ENCODE measurements at regions not wholly inside any gene's neighbourhood (a gene's known extent, or its start where the extent isn't known, plus 50 kb on each side); places are given as distances from the start of the nearest gene placed in this dataset.

GRCh38 chr9:18359335-18359734, 114.6 kb upstream of the ADAMTSL1 start:
- WGBS (ENCODE audit: insufficient coverage, low coverage, missing lambda C conversion rate): 0% methylated on average over 1 of the region's 1 CpG
- Histone ChIP-seq H3K27ac (ENCODE audit: extremely low read depth, low read depth, low read length) (no peak overlapping the region), H3K9me3 (replicated peaks; ENCODE audit: control insufficient read depth, insufficient read depth, low read depth, low read length) (no peaks in the 10 kb centered on the region), H3K4me2 (ENCODE audit: insufficient read depth, low read length) (no peak overlapping the region), H3K9ac (ENCODE audit: insufficient read depth in 1 of 2, low read depth in 2 of 2, low read length in 2 of 2) (no peak overlapping the region), H3K36me3 (ENCODE audit: control insufficient read depth, insufficient read depth, low read length) (no peaks in the 10 kb centered on the region), H3K9me1 (ENCODE audit: control insufficient read depth, insufficient read depth, low read length) (no peaks in the 10 kb centered on the region), H3K4me1 (replicated peaks in 1 of 2; ENCODE audit: control insufficient read depth in 2 of 2, insufficient read depth in 2 of 2, low read length in 2 of 2) (no peaks in the 10 kb centered on the region), H3K4me3 (no peak overlapping the region), H4K20me1 (replicated peaks; ENCODE audit: control insufficient read depth, insufficient read depth, low read length) (no peaks in the 10 kb centered on the region), H3K27me3 (ENCODE audit: control insufficient read depth in 2 of 2, insufficient read depth in 2 of 2, low read length in 2 of 2) (no peaks in the 10 kb centered on the region), H3K79me2 (ENCODE audit: control insufficient read depth, insufficient read depth, low read length) (no peaks in the 10 kb centered on the region), H2AFZ (ENCODE audit: low read depth, low read length) (no peak overlapping the region)
- BruUV-seq (replicated peaks): no TSS peak
- DNase-seq (ENCODE audit: extremely low read depth in 1 of 4, low spot score in 3 of 4) (no peak), ATAC-seq (no peak), FAIRE-seq (no peak)
- POLR2A ChIA-PET: no interaction called here
- TF ChIP-seq CXXC5 (CRISPR knock-in tag; IDR thresholded peaks at IDR 0.05): no peak
- no peak for TF ChIP-seq SAFB (IDR thresholded peaks at IDR 0.05; ENCODE audit: borderline replicate concordance, low read depth, low read length)
- TF ChIP-seq ZNF589 (CRISPR knock-in tag; IDR thresholded peaks at IDR 0.05; ENCODE audit: low read depth): no peak
- no peak for TF ChIP-seq CHCHD3 (CRISPR knock-in tag; IDR thresholded peaks at IDR 0.05)
- in situ Hi-C loops (cut with MboI): no loop called here
- intact Hi-C loops (cut with micrococcal nuclease): no loop called here
- CTCF ChIA-PET (ENCODE audit: low intra/inter-chr PET ratio): no interaction called here

GRCh38 chr9:18360005-18360404, 113.9 kb upstream of the ADAMTSL1 start:
- H4K20me1 ChIP-seq (replicated peaks; ENCODE audit: control insufficient read depth, insufficient read depth, low read length): no peaks in the 10 kb centered on the region
- no peak for TF ChIP-seq SMAD1 (IDR thresholded peaks at IDR 0.05; ENCODE audit: low read depth, low read length, partially characterized antibody)
- no peak for TF ChIP-seq ZNF699 (CRISPR knock-in tag; IDR thresholded peaks at IDR 0.05; ENCODE audit: insufficient replicate concordance)
- BruUV-seq (replicated peaks): no TSS peak
- H3K4me3 ChIP-seq: no peak overlapping the region
- intact Hi-C loops (cut with micrococcal nuclease): no loop called here
- in situ Hi-C loops (cut with MboI): no loop called here
- no peak overlapping the region for H3K27ac ChIP-seq (ENCODE audit: extremely low read depth, low read depth, low read length)
- no peaks in the 10 kb centered on the region for H3K36me3 ChIP-seq (ENCODE audit: control insufficient read depth, insufficient read depth, low read length)
- no peak overlapping the region for H3K4me2 ChIP-seq (ENCODE audit: insufficient read depth, low read length)
- FAIRE-seq (no peak), DNase-seq (ENCODE audit: extremely low read depth in 1 of 4, low spot score in 3 of 4) (no peak), ATAC-seq (no peak)
- H3K9me1 ChIP-seq (ENCODE audit: control insufficient read depth, insufficient read depth, low read length): no peaks in the 10 kb centered on the region
- H2AFZ ChIP-seq (ENCODE audit: low read depth, low read length): no peak overlapping the region
- H3K9me3 ChIP-seq (replicated peaks; ENCODE audit: control insufficient read depth, insufficient read depth, low read depth, low read length): no peaks in the 10 kb centered on the region
- 17% methylated on average over 1 of the region's 1 CpG for WGBS (ENCODE audit: insufficient coverage, low coverage, missing lambda C conversion rate)
- no peaks in the 10 kb centered on the region for H3K27me3 ChIP-seq (ENCODE audit: control insufficient read depth in 2 of 2, insufficient read depth in 2 of 2, low read length in 2 of 2)
- H3K9ac ChIP-seq (ENCODE audit: insufficient read depth in 1 of 2, low read depth in 2 of 2, low read length in 2 of 2): no peak overlapping the region
- ChIA-PET CTCF (ENCODE audit: low intra/inter-chr PET ratio) (no interaction called here), POLR2A (no interaction called here)
- no peaks in the 10 kb centered on the region for H3K4me1 ChIP-seq (replicated peaks in 1 of 2; ENCODE audit: control insufficient read depth in 2 of 2, insufficient read depth in 2 of 2, low read length in 2 of 2)
- H3K79me2 ChIP-seq (ENCODE audit: control insufficient read depth, insufficient read depth, low read length): no peaks in the 10 kb centered on the region

Measured in K562 (cell line).